Limb (tissue), 2 donors: ENCODE measurements at regions not wholly inside any gene's neighbourhood (a gene's known extent, or its start where the extent isn't known, plus 50 kb on each side); places are given as distances from the start of the nearest gene placed in this dataset.

Experiments used
- DNase-seq, 2 donors: peaks; one replicate each; pipeline ENCODE4 v3.0.0-alpha.2; 2016; ENCODE audit errors: extremely low spot score in 2 of 2

DNA sequence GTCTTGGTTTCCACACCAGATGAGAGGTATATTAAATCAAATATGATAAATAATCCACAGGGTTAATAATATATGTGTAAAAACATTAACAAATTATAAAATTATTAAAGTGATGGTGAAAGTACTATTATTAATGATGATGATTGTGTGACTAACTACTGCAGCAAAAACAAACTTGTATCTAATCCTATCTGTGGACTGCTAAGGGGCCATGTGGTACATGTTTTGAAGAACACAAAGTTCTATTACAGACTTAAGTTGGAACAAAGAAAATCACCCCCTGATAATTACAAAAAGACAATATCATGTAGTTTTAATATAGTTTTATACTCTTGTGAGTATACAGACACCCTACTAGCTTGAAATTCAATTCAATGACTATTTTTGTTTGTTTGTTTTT is 504.2 kb upstream of the NBEA start:
- DNase-seq, result no peak

DNA sequence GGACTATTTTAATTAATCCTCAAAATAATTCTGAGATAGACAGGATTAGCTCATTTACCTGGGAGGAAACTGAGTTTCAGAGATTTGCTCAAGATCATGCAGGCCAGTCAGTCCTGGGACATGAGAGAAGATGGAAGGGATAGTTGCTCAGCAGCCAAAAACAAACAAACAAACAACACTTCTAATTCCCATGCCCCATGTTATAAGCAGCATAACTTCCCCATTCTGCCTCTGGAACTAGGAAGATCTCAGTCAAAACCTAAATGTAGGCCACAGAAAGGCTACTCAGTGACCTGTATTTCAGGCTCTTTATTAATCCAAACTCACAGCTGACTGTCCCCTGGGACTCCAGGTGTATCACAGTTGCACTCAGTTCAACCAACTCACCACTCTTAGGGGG is 489.2 kb upstream of the NBEA start:
- DNase-seq, result no peak

DNA sequence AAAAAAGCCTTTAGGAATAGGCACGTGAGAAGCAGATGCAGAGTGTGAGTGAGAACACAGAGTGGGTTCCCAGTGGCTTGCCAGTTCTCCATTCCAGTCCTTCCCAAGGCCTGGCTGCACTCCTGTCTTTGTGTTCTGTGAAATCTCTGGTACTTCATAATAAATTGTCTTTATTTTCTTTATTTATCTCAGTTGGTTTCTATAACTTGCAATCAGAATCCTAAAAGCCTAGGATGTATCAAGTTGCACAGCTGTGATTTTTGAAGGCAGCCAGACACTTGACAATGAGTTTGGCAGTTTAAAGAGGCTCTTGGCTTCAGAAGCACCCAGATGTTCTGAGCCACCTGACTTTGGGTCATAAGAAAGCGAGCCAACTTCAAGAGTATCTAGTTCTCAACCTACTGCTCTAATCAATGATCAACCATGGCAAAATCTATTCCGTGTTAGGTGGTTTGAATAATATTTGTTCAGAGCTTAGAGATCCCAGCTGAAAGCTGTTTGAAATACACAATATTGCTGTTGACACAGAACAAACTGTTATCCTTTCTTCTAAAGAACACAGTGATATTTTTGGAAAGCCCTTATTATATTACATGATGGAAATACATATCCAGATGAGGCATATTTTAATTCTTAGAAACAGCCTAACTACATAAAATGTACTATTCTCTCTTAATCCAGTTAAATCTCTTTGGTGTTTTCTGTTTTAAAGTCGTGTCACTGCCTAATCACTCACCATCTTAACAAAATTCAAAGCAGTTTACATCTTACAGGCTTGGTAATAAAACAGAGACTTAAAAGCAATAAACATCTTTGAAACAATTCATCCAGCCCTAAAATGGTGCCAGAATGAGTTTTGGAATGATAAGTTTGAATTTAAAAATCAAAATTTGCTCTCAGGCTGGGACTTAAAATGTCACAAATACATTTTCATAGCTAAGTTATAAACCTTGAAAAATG is 483.0 kb upstream of the NBEA start:
- peak in 1 of 2 donors; percentile 77 for DNase-seq

DNA sequence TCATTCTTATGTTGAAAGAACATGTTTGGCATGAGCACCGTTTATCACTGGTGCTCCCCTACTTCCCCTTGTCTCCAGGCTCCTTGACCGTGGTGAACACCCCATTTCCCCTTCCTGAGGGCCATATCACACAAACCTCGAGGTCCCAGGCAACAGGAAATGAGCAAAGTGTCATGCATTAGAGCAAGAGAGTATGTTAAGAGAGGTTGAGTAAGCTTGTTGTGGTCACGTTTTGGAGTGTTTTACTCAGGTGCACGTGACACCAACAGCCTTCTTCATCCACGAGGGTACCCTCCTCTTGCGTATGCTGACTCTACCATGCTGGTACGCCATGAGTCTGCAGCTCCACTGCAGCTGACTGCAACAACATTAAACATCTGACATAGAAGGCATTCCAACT is 482.2 kb upstream of the NBEA start:
- DNase-seq, result no peak

DNA sequence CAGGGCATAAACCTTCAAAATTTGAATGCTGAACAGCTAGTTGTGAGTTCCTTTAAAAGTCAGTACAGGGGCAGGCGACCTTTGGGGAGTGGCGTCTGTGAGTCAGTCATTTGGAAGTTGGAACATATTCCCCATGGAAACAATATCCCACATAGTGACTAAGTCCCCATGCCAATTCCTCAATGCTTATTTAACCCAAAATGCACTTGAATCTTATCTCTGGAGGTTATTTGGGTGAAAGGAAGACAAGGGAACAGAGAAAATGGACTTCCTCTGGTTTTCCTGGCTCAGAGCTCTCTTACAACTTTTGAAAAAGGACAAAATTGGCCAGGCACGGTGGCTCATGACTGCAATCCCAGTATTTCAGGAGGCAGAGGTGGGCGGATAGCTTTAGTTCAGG is 479.2 kb upstream of the NBEA start:
- no peak for DNase-seq

DNA sequence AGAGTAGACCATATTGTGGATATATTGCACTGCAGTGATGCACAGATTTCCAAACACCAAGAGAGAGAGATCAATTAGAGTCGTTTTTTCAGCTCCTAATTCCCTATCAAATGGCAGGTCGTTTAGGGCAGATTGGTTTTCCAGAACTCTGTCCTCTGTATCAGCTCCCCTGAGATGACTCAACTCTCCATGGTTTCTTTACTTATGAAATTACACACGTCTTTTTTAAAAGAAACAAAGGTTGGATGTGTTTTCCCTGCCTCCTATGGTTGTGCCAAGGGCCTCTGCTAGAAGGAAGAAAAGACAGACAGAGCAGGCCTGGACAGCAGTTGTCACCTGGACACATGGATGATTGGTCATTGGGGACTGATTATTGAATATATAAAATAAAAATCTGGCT is 478.1 kb upstream of the NBEA start:
- no peak for DNase-seq

DNA sequence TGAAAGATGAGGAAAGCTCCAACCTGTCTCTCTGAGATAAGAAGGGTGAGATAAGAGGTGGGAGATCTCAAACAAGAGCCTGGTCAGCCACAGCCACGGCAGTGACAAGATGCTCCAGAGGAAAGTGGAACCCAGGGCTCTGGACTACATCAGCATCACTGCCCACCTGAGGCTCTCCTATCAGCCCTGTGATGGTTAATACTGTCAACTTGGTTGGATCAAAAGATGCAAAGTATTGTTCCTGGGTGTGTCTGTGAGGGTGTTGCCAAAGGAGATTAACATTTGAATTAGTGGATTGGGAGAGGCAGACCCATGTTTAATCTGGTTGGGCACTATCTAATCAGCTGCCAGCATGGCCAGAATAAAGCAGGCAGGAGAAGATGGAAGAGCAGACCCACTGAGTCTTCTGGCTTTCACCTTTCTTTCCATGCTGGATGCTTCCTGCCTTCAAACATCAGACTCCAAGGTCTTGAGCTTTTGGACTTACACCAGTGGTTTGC is 476.6 kb upstream of the NBEA start:
- DNase-seq, result no peak

DNA sequence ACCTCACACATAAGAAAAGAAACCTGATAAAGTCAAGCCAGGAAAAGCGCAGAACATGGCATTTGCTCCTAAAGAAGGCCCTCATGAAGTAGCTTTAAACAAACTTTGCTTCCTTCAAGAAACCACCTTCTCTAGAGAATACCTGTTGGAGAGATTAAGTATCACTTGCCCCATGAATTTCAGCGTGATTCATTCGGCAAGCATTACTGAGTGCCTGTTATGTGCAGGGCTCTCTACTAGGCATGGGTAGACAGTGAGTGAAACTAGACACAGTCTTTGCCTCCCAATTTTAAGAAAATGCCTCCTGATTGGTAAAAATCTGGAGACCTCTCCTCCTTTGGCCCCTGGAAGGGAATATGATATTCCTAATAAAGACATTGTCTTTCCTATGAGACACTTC is 475.8 kb upstream of the NBEA start:
- no peak for DNase-seq

DNA sequence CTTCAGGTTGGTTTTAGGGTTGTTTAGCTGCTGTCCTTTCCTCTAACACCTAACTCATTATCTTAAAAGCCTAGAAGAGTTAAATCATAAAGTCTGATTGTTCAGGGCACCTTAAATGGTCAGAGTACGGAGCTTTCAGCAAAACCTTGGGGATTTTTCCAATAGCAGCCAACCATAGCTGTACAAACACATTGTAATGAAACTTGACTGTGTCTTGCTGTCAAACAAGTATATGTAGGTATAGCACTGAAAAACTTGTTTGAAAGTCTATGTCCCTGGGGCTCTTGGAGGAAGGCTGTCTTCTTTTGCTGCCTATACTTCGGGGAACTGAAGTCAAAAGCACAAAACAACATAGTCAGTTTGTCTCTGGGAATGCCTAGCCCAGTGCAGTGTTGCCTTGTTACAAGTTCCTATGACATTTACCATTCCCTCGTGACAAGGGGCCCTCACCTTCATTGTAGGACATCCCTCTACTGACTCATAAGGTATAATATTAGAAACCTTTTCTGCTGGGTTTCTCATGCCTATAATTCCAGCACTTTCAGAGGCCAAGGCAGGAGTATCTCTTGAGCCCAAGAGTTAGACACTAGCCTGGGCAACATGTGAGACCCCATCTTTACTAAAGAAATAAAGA is 474.5 kb upstream of the NBEA start:
- no peak for DNase-seq

DNA sequence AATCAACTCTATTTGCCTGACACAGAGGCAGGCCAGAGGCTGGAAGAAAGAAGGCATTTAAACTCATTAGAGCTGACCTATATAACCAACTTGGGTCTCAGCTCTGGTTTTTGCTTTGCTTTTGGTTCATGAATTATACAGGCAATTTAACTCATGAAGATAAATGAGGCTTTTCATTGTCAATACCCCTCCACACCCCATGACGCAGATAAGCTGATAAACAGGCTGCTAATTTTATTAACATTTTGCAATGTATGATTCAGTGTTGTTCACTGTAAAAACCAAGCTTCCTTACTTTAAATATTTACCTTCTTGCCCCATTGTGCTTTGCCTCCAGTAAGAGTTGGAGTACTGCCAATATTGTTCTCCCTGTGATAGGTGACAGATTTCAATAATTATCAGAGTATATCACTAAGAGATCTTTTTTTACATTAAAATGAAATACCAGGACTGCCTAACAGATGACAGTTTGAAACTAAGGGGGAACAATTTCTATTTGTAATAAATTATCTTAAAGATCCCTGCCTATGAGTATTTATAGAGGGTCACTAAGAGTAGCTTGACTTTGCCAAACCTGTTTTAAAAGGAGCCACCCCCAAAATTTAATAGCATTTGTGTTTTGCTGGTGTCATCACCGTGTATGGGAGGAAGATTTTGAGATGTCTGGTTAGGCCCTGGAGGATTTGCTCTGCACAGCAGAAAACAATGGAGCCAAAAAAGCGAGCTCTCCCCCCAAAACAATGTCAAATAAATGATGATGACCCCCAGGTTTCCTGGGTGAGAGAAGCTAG is 472.7 kb upstream of the NBEA start:
- no peak for DNase-seq

DNA sequence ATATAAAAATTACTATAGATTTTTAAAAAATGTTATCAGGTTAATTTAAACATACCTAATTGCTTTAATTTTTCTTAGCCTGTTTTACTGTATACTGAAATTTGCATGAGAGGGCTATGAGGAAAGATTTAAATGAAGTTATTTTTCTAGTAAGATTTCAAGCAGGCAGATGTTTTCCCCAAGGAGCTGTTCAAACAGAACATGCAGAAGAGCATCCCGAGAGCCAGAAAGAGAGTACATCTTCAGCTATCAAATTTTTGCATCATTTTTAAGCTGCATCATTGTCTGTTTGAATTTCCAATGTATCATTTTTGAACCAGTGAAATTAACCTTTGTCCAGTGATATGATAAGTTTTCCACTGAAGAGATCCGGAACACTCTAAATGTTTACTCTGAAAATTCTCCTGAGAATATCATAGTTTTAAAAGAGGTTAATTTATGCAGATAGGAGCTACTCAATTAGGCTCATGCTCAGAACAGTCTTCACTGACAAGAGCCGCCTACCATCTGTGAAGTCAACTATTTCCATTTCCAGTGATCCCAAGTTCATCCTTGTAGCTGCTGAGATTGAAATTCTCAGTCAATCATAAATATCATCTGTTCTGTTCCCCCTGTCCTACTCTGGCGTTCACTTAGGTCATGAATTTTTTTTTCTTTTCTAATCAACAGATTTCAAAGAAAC is 467.7 kb upstream of the NBEA start:
- DNase-seq, result peak in 1 of 2 donors; percentile 16

DNA sequence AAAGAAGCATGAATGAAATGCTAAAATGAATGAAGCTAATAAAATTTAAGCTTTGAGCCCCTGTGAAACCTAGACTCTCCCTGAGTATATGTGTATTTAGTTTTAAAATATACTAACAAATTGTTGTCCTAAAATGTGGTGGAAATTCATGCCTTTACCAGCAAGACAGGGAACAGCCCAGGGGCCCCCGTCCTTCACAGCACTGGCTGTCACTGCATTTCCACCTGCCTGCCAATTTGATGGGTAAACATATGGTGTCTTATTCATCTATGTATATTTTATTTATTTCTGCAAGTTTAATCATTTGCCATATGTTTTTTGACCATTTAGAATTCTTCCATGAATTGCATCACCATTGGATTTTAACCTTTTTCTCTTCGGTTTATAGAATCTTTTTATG is 463.7 kb upstream of the NBEA start:
- DNase-seq, result no peak

DNA sequence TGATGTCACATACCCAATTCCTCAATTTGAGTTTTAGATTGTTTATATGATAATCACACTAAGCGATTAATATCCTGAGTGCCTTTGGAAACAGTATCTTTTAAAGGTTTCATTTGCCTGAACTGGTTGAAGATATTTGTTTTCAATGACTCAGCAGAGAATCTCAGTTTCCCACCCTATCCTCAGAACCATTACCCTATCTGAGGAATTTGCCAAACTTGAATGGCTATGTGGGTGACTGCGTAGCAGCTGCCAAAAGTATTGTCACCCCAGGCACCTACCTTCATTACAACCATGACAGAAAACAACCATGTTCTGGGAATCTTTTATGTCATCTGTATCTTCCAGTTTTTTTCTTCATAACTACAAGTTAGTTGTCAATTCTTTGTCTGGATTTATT is 440.1 kb upstream of the NBEA start:
- no peak for DNase-seq

DNA sequence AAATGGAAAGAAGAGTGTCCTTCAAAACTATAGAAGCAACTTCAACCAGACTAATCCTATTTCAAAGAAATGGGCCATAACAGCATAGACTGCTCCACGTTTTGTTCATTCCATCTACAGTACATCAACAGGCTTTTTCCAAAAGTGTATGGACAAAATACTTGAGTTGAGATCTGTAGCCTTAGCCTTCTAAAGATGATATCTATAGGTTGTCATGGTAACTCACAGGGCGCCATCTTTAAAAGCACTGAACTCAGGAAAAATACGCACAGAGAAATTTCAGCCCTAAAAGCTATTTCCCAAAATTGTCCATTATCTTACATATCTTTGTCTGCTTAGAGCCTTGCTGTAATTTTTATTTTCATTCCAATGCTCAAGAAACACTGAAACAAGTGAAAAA is 439.4 kb upstream of the NBEA start:
- no peak for DNase-seq

DNA sequence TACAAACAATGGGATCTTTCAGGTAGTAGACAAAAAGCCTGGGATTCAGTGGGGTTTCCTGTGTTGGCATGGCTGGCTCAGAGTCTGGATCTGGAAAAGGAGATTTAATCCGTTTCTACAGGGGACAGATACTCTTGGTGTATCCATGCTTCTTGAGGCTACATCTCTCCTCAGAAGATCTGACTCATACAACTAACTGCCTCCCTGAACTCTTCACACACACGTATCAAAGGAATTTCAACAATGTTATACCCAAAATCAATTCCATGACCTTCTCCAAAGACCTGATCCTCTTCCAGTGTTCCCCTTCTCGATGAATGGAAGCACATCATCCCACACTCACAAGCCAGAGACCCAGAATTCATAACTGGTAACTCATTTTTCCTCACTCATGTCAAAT is 435.3 kb upstream of the NBEA start:
- DNase-seq, result no peak

DNA sequence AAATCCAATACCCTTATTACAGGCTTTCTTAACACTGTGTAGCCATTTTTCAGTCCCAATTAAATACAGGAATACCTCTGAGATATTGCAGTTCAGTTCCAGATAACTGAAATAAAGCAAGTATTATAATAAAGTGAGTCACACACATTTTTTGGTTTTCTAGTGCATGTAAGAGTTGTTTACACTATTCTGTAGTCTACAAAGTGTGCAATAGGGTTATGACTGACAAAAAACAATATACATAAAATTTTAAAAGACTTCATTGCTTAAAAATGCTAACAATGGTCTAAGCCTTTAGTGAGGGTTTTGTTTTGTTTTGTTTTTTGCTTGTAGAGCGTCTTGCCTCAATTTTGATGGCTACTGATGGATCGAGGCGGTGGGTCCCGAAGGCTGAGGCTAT is 434.4 kb upstream of the NBEA start:
- no peak for DNase-seq

DNA sequence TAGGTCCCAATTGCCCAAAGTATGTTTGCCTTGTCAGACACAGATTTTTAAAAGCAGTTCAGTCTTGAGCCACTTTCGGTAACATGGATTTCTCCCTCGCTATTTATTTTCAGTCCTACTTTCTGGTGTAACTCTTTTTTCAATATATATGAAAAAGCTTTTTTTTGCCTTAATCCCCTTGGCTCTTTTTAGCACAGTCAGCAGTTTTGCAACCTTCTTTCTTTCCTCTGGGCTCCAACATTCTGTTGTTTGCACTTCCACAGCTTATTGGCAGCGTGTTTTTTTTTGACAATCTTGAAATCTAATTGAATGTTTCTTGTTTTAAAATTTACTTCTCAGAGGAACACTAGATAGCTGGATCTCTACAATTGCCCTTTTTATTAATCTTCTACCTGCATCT is 429.3 kb upstream of the NBEA start:
- DNase-seq, result no peak

DNA sequence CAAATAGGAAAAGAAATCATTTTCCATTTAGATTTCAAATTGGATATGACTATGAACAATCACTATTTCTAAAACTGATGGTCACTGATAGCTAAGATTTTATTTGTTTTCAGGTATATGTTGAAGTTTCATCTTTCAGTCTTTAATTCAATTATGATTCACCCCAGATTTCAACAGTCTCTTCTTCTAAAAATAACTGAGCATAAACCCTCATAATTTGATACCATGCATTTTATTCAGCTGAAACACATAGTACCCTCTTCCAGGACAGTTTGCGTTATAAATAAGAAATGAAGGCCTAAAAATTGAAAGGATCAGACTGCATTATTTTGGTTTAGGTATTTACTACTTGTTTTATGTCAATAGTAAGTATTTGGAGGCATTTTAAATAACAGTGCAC is 428.5 kb upstream of the NBEA start:
- no peak for DNase-seq

DNA sequence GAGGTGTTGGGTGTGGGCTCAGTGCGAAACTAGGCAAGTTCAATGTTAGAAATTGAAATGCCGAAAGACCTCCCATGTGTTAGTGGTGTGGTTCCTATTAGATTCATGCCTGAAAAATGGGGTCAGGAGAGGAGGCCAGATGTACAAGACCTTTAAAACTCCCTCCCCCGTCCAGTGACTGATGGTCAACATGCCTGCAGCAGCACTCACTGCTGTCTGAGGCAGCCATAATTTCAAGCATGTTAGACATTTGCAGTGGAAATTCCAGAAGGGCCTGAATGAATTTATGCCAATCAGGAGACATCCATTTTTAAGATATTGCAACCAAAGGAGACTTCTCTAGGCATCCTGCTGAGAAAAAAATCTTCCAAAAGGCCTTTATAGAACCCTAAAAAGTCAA is 426.9 kb upstream of the NBEA start:
- DNase-seq, result no peak

DNA sequence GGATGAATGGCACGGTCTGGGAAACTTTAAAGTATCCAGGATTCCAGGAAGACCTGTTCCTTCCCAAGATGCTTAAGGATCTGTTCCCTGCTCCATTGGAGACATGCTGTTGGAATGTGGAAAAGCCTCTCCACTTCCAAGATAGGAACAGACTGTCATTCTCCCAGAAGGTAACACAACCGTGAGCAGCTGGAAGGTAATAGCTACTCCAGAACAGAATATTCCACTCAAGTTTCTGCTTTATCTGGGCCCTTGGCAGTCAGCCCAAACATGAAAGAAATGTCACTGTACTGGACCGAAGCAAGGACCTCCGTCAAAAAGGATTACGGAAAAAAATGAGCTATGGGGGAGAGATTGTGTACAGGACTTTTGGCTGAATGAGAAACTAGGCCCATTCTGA is 420.9 kb upstream of the NBEA start:
- no peak for DNase-seq

DNA sequence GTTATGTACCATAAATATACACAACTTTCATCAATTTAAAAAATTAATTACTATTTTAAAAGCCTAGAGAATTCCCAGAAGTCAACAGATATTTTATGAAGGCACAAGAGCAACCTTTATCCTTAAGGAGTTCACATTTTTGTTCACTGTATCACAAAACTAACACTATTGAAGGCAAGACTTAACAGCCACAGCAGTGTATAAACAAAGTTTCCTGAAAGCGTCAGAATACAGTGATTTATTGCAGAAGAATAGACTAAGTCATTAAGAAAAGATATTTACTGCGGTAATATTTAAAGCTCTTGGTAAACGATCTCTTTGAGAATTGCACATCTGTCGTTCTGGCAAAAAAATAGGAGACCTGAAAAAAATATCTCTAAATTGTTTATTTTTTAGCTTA is 419.3 kb upstream of the NBEA start:
- DNase-seq, result no peak

DNA sequence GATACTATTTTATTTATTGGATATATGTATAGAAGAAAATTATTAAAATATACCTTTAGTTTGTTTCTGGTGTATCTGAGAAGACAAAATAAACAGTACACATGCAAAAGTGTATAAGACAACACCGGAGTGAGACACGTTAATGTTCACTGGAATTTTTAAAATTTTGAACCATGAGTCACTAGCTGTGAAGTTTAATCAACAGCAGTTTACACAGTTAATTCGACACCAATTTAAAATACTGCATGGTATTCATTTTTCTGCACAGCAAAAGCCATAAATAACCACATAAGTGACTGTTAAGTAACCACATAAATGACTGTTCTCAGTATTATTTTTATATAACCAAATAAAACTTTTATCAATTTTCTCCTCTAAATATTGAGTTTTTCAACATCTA is 418.7 kb upstream of the NBEA start:
- DNase-seq, result no peak
